B cell (primary cell): ENCODE measurements at regions not wholly inside any gene's neighbourhood (a gene's known extent, or its start where the extent isn't known, plus 50 kb on each side); places are given as distances from the start of the nearest gene placed in this dataset.

Source experiments
- ATAC-seq: fragments of 200-7000 bp; cut with Tn5 transposase; one replicate; pipeline ENCODE4 v1.10.0; 2021; ENCODE audit warnings: low read depth, mild to moderate bottlenecking, moderate number of reproducible peaks, moderate library complexity
- CTCF ChIA-PET: fragments of 350-600 bp; sonication (Branson Sonifier 250); formaldehyde crosslinking; loops from one replicate; lab custom pipeline; 2021; ENCODE audit warnings: antibody characterized with exemption, inconsistent platforms; lab: Charles Lee
- POLR2A ChIA-PET: fragments of 350-600 bp; sonication (Branson Sonifier 250); formaldehyde crosslinking; loops from one replicate; lab custom pipeline; 2021; ENCODE audit warnings: antibody characterized with exemption; lab: Charles Lee
- DNase-seq: peaks from one replicate; pipeline ENCODE4 v3.0.0; 2013
- H2AFZ ChIP-seq: 2 replicates; pipeline ENCODE4 v1.6.1; 2012; ENCODE audit warnings: mild to moderate bottlenecking, low read depth, low read length; ENCODE audit not compliant: insufficient read depth, poor library complexity, severe bottlenecking
- H3K27ac ChIP-seq, 2 donors: 1 replicate in 1 of 2; 2 replicates in 1 of 2; pipeline ENCODE4 v1.5.1; 2012 to 2013; ENCODE audit warnings: low read length in 2 of 2, mild to moderate bottlenecking in 2 of 2, moderate library complexity in 1 of 2
- H3K27me3 ChIP-seq, 4 experiments: fragments of 200-600 bp in 1 of 4; sonication (generic) in 1 of 4; replicated peaks in 1 of 4; 1 replicate in 2 of 4; 2 replicates in 2 of 4; pipeline versions ENCODE4 v1.6.1 to v1.7.0; 2013 to 2016; ENCODE audit warnings: low read length in 3 of 4, mild to moderate bottlenecking in 2 of 4, mixed read lengths in 1 of 4, moderate library complexity in 1 of 4; ENCODE audit not compliant: insufficient read depth in 4 of 4, control insufficient read depth in 3 of 4; ENCODE audit errors: control extremely low read depth in 1 of 4
- H3K36me3 ChIP-seq, 2 experiments: replicated peaks in 1 of 2; 1 replicate in 1 of 2; 2 replicates in 1 of 2; pipeline versions ENCODE4 v1.6.1 to v1.7.1; 2013; ENCODE audit warnings: low read length in 1 of 2; ENCODE audit not compliant: insufficient read depth in 2 of 2, control insufficient read depth in 1 of 2; ENCODE audit errors: control extremely low read depth in 1 of 2, extremely low read depth in 1 of 2
- H3K4me1 ChIP-seq, 2 donors: fragments of 200-600 bp in 1 of 2; sonication (generic) in 1 of 2; 1 replicate in 1 of 2; 2 replicates in 1 of 2; pipeline versions ENCODE4 v1.5.1 to v1.6.1; 2013 to 2017; ENCODE audit warnings: low read length in 2 of 2; ENCODE audit not compliant: control insufficient read depth in 2 of 2, insufficient read depth in 2 of 2
- H3K4me2 ChIP-seq: replicated peaks from 2 replicates; pipeline ENCODE3; 2012; ENCODE audit warnings: mild to moderate bottlenecking, low read depth, low read length; ENCODE audit not compliant: poor library complexity, severe bottlenecking
- H3K4me3 ChIP-seq, 5 experiments: fragments of 200-600 bp in 1 of 5; sonication (generic) in 1 of 5; 1 replicate in 3 of 5; 2 replicates in 2 of 5; pipeline versions ENCODE4 v1.5.1 to v1.7.0; 2011 to 2016; ENCODE audit warnings: low read length in 4 of 5, mild to moderate bottlenecking in 4 of 5, low read depth in 2 of 5, control low read depth in 1 of 5, moderate library complexity in 1 of 5; ENCODE audit not compliant: insufficient read depth in 1 of 5; ENCODE audit errors: control extremely low read depth in 1 of 5, extremely low read depth in 1 of 5
- H3K79me2 ChIP-seq: fragments of 200-600 bp; sonication (generic); one replicate; pipeline ENCODE4 v1.6.0; 2016; ENCODE audit warnings: low read length; ENCODE audit not compliant: control insufficient read depth, insufficient read depth
- H3K9ac ChIP-seq: fragments of 200-600 bp; sonication (generic); 2 replicates; pipeline ENCODE4 v1.6.1; 2017; ENCODE audit warnings: mild to moderate bottlenecking, low read length, moderate library complexity
- H3K9me3 ChIP-seq, 3 donors: one replicate each; pipeline versions ENCODE4 v1.6.1 to v1.7.1; 2013; ENCODE audit warnings: low read length in 2 of 3; ENCODE audit not compliant: control insufficient read depth in 2 of 3, insufficient read depth in 1 of 3; ENCODE audit errors: control extremely low read depth in 1 of 3
- H4K20me1 ChIP-seq: 2 replicates; pipeline ENCODE4 v1.6.0; 2012; ENCODE audit warnings: mild to moderate bottlenecking, low read length; ENCODE audit not compliant: insufficient read depth, control insufficient read depth, poor library complexity, severe bottlenecking
- H3K27ac Mint-ChIP-seq: one replicate; pipeline ENCODE4 v1.8.0; 2021; ENCODE audit warnings: mixed read lengths
- H3K27me3 Mint-ChIP-seq: one replicate; pipeline ENCODE4 v1.8.0; 2021; ENCODE audit warnings: mixed read lengths
- H3K4me1 Mint-ChIP-seq: one replicate; pipeline ENCODE4 v1.8.0; 2021; ENCODE audit warnings: mixed read lengths
- H3K4me3 Mint-ChIP-seq: one replicate; pipeline ENCODE4 v1.8.0; 2021; ENCODE audit warnings: mixed read lengths
- H3K9me3 Mint-ChIP-seq: one replicate; pipeline ENCODE4 v1.8.0; 2022; ENCODE audit warnings: mixed read lengths; ENCODE audit not compliant: insufficient read depth
- EZH2 ChIP-seq: IDR thresholded peaks from 2 replicates; pipeline ENCODE4 v1.6.1; 2012; ENCODE audit warnings: borderline replicate concordance, low read depth, mild to moderate bottlenecking, moderate library complexity, low read length; ENCODE audit not compliant: insufficient read depth, poor library complexity, severe bottlenecking
- WGBS: methylation state at CpG from one replicate; pipeline ENCODE4 v1.1.5; 2013; ENCODE audit warnings: missing lambda C conversion rate; ENCODE audit not compliant: insufficient coverage; 5-methylcytosine and 5-hydroxymethylcytosine counted together
- intact Hi-C: fragments of 100-400 bp; cut with micrococcal nuclease; formaldehyde crosslinking; loops from one replicate; pipeline ENCODE4 v1.10.0; 2022
- TF ChIP-seq, protein P1 (sequence below): fragments of 200-600 bp; IDR thresholded peaks from one replicate; pipeline ENCODE4 v1.8.0; 2022; ENCODE audit warnings: antibody characterized with exemption, mild to moderate bottlenecking

- H3K4me3 Mint-ChIP-seq: no peak overlapping the region
- no peak for TF ChIP-seq EZH2
- TF ChIP-seq, protein P1, sequence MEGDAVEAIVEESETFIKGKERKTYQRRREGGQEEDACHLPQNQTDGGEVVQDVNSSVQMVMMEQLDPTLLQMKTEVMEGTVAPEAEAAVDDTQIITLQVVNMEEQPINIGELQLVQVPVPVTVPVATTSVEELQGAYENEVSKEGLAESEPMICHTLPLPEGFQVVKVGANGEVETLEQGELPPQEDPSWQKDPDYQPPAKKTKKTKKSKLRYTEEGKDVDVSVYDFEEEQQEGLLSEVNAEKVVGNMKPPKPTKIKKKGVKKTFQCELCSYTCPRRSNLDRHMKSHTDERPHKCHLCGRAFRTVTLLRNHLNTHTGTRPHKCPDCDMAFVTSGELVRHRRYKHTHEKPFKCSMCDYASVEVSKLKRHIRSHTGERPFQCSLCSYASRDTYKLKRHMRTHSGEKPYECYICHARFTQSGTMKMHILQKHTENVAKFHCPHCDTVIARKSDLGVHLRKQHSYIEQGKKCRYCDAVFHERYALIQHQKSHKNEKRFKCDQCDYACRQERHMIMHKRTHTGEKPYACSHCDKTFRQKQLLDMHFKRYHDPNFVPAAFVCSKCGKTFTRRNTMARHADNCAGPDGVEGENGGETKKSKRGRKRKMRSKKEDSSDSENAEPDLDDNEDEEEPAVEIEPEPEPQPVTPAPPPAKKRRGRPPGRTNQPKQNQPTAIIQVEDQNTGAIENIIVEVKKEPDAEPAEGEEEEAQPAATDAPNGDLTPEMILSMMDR: no peak
- Histone ChIP-seq H3K79me2 (no peaks in the 10 kb centered on the region), H3K9ac (no peak overlapping the region), H2AFZ (no peak overlapping the region), H3K4me1 (no peaks in the 10 kb centered on the region), H4K20me1 (no peaks in the 10 kb centered on the region), H3K27me3 (peaks cover 0 to 7% (median 2%) of the 10 kb centered on the region in 4 experiments), H3K27ac (no peak overlapping the region), H3K36me3 (no peaks in the 10 kb centered on the region), H3K4me2 (no peak overlapping the region), H3K9me3 (peaks cover 0 to 3% (median 0%) of the 10 kb centered on the region in 3 donors), H3K4me3 (no peak overlapping the region)
- no peak overlapping the region for H3K27ac Mint-ChIP-seq
- CTCF ChIA-PET: no interaction called here
- DNase-seq (no peak), ATAC-seq (no peak)
- WGBS: 93% methylated on average over 12 of the region's 15 CpGs
- no peaks in the 10 kb centered on the region for H3K9me3 Mint-ChIP-seq
- intact Hi-C loops: no loop called here
- H3K4me1 Mint-ChIP-seq: no peaks in the 10 kb centered on the region
- POLR2A ChIA-PET: no interaction called here
- H3K27me3 Mint-ChIP-seq: peaks cover 13% of the 10 kb centered on the region
Measured at GRCh38 chr13:111537843-111538499, 217.5 kb downstream of the TEX29 start.

GRCh38 chr13:111539252-111539651 lies 218.8 kb downstream of the TEX29 start:
- H3K79me2 ChIP-seq: no peaks in the 10 kb centered on the region
- no peak overlapping the region for H3K9ac ChIP-seq
- ChIA-PET CTCF (no interaction called here), POLR2A (no interaction called here)
- no peak for ATAC-seq
- TF ChIP-seq, protein P1: no peak
- no peak for TF ChIP-seq EZH2
- peaks cover 0 to 5% (median 0%) of the 10 kb centered on the region in 3 donors for H3K9me3 ChIP-seq
- no peak for DNase-seq
- H2AFZ ChIP-seq: no peak overlapping the region
- no peaks in the 10 kb centered on the region for H4K20me1 ChIP-seq
- Mint-ChIP-seq H3K27ac (no peak overlapping the region), H3K4me3 (no peak overlapping the region), H3K9me3 (peaks cover under 1% of the 10 kb centered on the region), H3K4me1 (no peaks in the 10 kb centered on the region), H3K27me3 (peaks cover 10% of the 10 kb centered on the region)
- WGBS: 96% methylated on average over 11 of the region's 12 CpGs
- H3K36me3 ChIP-seq: no peaks in the 10 kb centered on the region
- H3K4me3 ChIP-seq: no peak overlapping the region
- peaks cover 0 to 4% (median 2%) of the 10 kb centered on the region in 4 experiments for H3K27me3 ChIP-seq
- intact Hi-C loops: no loop called here
- no peak overlapping the region for H3K27ac ChIP-seq
- H3K4me2 ChIP-seq: no peak overlapping the region
- H3K4me1 ChIP-seq: no peaks in the 10 kb centered on the region
